GM18519 (cell line): ENCODE measurements at regions not wholly inside any gene's neighbourhood (a gene's known extent, or its start where the extent isn't known, plus 50 kb on each side); places are given as distances from the start of the nearest gene placed in this dataset.

Source experiments
- ATAC-seq: cut with Tn5 transposase; IDR thresholded peaks from one replicate; pipeline ENCODE4 v1.9.1; 2021; ENCODE audit warnings: mild to moderate bottlenecking, moderate library complexity; ENCODE audit not compliant: unreplicated experiment, low FRiP score

- no peak for ATAC-seq
These were observed 250.3 kb downstream of the DMAC1 start for GRCh38 chr9:7549249-7549648.

- ATAC-seq: no peak
These were observed 253.3 kb downstream of the DMAC1 start for GRCh38 chr9:7546261-7546660.

DNA sequence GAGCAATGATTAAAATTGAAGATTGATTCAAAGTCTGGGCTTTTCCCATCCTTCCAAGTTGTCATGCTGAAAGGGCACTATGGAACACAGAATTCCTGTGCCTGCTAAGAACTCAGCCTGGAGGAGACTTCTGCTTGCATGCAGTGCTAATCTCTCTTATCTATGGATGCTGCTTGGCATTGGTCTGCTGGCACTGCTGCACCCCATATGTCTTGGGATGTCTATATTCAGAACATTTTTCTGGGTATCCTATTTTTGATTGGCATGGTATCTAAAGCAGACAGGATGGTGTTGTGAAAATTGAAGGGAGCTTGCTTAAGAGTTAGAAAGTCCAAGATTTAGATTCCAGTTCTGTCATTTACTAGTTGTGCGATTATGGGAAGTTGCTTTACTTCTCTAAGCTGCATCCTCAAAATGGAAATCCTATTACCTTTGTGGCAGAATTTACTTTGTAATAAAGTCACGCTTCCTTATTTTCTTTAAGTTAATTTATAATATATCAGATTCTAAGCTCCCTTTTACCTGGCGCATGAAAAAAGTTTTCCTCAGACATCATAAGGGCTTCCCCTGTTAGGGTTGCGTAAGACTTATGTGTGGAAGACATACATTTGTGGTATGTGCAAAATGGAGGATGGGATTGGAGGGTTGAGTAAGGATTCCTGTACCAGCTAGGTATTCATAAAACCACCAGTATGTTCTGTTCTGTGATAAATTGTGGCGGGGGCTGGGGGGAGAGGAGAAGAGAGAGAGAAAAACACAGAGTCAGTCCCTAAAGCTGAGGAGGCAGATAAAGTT, 254.0 kb downstream of the DMAC1 start:
- ATAC-seq: no peak

DNA sequence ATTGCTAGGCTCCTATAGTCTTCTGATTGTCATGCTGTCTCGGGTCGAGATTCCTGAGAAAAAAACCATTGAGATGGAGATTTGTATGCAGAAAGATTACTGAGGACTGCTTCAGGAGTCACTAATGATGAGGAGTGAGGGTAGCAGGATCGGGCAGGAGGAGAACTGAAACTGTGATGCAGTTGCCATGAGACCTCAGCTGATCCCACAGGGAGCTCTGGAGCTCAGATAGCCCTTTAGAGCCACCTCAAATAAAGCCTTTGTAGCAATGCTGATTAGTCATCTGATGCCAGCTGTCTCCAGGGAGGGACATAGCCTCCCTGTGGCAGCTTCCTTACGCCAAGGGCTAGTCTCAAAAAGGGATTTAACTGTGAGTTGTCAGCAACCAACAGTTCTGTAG, 256.9 kb downstream of the DMAC1 start:
- no peak for ATAC-seq

DNA sequence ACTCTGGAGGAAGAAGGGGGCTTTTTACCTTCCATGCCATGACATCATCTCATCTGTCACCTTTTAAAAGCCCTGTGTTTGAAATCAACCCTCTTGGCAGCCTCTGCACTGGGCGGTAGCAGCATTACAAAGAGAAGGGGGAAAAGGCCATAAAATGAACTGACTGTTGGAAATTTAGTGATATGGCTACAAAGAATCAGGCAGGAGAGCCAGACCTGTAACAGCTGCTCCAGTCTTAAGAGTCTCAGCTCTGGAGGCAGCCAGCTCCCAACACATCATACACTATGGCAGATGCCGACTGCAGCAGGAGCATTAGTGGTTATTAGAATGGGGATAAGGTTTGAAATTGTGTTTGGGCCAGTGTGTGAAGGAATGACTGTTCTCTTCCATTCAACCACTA, 257.5 kb downstream of the DMAC1 start:
- no peak for ATAC-seq

DNA sequence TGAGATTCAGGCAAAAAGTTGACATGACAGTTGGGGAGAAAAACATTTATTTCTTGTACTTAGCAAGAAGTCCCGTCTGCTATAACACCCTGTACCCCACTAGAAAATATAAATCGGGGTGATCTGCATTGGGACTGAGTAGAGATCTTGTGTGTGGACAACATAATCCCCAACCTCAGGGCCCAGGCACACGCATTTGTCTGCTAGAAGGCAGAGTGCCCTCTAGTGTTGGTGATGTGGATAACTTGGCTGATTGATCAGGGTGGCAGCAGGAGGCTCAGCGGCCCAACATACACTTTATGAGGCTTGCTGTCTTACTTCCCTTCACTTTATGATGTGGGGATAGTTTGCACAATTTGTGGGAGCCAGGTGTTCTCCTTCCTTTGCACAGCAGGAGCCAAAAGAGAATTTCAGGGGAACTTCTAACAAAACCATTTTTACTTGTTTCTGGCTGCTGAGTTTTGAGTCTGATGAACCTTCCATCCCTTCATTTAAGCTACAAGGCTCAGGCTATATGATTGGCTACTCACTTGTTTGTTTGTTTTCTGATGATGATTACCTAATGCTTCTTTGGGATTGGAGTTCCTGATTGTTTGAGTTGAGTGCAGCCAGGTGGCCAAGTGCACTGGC, 263.2 kb downstream of the DMAC1 start:
- peak; percentile 83 for ATAC-seq

- ATAC-seq: no peak
These were observed 265.2 kb downstream of the DMAC1 start for GRCh38 chr9:7534211-7534935.

DNA sequence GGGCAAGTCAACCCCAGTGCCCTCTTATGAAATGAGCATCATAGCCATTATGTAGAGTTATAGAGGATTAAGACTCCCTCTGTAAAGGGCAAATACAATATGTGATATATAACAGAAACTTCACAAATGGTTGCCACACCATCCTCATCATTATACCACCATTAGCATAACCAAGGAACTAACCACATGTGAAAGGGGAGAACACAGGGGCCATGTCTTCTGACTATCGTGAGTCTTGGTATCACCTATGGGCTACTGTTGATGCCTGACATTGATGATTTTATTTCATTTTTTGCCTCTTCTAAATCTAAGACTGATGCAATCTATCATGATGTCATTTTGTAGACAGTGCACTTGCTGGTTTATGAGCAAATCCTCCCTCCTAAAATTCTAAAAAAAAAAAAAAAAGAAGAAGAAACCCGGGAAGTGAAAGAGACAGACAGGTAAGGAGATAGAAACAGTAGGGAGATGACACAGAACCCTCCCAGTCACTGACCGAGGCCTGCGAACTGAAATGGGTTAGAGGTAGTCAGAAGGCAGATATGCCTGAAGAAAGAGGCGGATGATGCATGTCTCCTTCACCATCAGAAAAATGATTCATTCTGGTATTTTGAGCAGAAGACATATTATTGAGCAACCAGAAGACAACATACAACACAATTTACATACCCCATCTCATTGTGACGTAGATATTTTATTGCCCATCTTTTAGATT, 266.0 kb downstream of the DMAC1 start:
- ATAC-seq: no peak

- no peak for ATAC-seq
These were observed 276.0 kb downstream of the DMAC1 start for GRCh38 chr9:7523426-7524043.

- ATAC-seq: no peak
These were observed 279.2 kb downstream of the DMAC1 start for GRCh38 chr9:7520396-7520795.

DNA sequence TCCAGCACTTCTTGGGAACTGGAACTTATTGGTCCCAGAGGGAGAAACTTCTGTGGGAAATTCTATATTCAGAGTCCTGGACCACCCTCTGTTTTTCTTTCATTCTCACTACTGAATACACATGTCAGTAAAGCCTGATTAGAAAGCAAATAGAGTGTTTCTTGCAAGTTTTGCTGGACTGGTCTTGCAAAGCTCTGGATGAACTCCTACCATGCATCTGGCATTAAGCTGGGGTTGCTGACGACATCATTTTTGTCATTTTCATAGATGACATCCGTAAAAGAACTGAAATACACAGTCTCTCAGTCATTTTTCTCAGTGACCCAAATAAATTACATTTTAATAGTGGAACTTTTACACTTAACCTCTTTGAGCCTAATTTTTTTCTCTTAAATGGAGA, 283.2 kb downstream of the DMAC1 start:
- ATAC-seq: no peak

DNA sequence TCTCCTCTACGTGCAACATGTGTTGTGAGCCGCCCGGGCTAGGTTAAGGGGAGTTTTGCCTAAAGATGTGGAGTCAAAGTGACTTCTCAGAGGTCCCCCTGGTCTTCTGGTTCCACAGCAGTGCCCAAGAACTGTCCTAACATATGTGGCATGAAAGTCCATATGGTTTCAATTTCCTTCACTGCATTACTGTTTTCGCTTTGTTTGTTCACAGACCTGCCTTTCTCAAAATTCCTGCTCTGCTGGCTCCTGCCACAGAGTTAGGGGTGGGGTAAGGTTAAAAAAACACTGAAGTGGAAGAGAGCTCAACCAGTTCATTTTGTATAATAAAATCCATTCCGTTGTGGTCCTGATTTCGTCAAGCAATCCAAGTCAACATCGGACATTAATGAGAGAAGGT, 289.4 kb downstream of the DMAC1 start:
- ATAC-seq: no peak

GRCh38 chr9:7509576-7510145, 289.9 kb downstream of the DMAC1 start:
- ATAC-seq: no peak

GRCh38 chr9:7508516-7508915, 291.1 kb downstream of the DMAC1 start:
- no peak for ATAC-seq

DNA sequence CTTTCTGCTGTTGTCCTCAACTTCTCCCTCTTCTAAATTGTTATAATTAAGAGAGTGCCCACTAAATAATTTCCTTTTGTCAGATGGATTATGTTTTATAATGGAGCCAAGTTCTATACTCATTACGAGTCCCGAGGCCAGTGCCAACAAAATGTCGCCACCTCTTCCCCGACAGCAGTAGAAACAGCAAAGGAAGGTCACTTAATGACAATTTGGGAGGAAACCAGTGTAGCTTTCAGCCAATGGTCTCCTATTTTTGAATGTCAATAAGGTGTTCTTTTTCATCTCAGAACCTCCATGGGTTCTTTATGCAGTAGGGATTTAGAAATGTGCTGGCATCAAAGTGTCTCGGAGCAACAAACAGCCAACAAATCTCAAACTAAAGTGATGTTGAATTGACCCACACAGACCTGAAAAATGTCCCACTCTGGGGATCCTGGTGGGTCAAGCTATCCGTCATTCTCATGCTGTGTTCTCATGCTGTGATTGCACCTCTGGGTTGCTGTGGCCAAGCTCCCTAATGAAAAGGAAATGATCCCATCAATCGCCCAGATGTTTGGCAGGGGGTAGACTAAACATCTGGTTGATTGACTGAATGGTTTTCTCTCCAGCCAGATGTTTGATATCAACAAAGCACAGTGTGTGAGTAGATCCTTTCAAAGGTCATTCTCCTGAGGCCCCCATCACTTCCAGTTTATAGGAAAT, 291.9 kb downstream of the DMAC1 start:
- ATAC-seq: no peak

DNA sequence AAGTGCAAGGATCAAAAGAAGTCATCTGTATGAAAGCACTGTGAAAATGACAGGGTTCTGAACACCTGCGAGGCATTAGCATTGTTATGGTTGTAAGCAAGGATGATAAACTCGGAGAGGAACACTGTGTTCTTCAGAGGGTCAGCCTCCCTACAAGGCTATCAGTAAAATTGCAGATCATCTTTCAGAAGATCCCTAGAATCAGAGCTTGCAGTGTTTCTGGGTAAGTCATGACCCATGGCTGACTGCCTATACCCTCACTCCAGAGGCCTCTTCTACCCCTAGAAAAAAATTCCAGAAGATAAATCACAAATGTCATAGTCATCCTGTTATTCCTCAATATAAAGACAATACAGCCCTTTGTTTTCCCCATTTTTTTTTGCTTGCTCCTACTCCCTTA, 292.6 kb downstream of the DMAC1 start:
- ATAC-seq: no peak

- no peak for ATAC-seq
These were observed 299.1 kb downstream of the DMAC1 start for GRCh38 chr9:7500521-7500920.

DNA sequence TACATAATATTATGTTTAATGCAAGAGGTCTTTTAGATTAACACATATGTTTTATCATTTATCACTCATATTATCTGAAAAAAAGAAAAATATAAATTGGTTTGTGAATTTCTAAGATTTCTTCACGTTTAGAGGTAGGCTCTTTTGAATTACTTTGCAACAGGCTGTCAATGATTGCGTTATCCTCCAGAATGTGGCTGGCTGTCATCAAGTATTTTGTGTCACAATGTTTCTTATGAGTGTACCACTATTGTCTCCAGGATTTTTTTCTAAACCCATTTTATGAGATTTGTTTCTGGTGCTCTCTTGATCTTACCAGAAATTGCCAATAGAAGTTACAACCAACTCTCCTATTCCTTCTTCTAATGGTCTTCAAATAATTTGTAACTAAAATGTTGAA, 307.9 kb downstream of the DMAC1 start:
- ATAC-seq: no peak

DNA sequence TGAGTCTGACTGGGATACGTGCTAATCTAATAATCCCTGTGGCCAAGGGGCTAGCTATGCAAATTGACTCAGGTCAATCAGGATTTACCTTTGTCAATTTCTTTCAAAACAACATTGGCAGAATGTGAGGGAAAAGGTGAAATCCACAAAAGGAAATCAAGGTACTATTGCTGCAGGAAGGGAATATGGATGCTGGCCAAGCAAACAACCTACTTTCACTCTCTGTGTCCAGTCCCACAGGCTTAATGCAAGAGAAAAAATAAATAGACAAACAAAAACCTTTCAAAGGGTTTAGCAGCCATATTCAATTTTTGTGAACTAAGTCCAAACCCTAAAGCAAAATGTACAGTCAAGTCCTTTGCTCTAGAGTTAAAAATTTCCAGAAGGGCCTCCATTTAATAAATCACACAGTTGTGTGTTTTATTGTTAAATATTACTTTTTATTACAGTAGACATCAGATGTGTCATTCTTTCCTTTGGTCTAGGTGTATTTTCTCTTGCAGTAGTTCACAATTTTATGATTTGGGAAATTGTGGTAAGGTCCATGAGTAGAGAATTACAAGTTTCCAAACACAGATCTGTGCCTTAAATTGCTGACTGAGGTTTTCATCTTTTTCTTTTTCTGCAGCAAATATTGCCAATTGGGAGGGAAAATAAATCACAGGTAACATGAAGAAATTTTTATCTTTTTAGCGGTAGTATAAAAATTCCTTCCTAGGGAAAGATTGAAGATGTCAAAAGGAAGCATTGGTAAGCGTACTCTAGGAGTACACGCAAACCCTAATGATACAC, 309.1 kb downstream of the DMAC1 start:
- no peak for ATAC-seq
